Fibroblast of lung (primary cell): ENCODE measurements at regions not wholly inside any gene's neighbourhood (a gene's known extent, or its start where the extent isn't known, plus 50 kb on each side); places are given as distances from the start of the nearest gene placed in this dataset.

Experiments
- EZH2 ChIP-seq: IDR thresholded peaks from 2 replicates; pipeline ENCODE4 v1.5.1; 2012; ENCODE audit warnings: low read length, control low read depth, mild to moderate bottlenecking; ENCODE audit errors: missing control alignments
- TF ChIP-seq, protein P1 (sequence below), 2 donors: IDR thresholded peaks in 1 of 2; conservative IDR thresholded peaks in 1 of 2; 1 replicate in 1 of 2; 2 replicates in 1 of 2; pipeline ENCODE4 v1.5.1; 2011 to 2012; ENCODE audit warnings: low read length in 2 of 2, control low read depth in 1 of 2, inconsistent platforms in 1 of 2, low read depth in 1 of 2, mild to moderate bottlenecking in 1 of 2

- TF ChIP-seq EZH2 = no peak
- TF ChIP-seq, protein P1, sequence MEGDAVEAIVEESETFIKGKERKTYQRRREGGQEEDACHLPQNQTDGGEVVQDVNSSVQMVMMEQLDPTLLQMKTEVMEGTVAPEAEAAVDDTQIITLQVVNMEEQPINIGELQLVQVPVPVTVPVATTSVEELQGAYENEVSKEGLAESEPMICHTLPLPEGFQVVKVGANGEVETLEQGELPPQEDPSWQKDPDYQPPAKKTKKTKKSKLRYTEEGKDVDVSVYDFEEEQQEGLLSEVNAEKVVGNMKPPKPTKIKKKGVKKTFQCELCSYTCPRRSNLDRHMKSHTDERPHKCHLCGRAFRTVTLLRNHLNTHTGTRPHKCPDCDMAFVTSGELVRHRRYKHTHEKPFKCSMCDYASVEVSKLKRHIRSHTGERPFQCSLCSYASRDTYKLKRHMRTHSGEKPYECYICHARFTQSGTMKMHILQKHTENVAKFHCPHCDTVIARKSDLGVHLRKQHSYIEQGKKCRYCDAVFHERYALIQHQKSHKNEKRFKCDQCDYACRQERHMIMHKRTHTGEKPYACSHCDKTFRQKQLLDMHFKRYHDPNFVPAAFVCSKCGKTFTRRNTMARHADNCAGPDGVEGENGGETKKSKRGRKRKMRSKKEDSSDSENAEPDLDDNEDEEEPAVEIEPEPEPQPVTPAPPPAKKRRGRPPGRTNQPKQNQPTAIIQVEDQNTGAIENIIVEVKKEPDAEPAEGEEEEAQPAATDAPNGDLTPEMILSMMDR (conservative IDR thresholded peaks at IDR 0.05 in 1 of 2, IDR thresholded peaks at IDR 0.05 in 1 of 2; ENCODE audit: low read depth in 1 of 2, low read length in 2 of 2) = no peak
Measured at GRCh38 chr6:40000964-40001515, 66.8 kb upstream of the MOCS1 start.
